Ishikawa (cell line): ENCODE measurements at regions not wholly inside any gene's neighbourhood (a gene's known extent, or its start where the extent isn't known, plus 50 kb on each side); places are given as distances from the start of the nearest gene placed in this dataset.

ENCODE experiments used
- EP300 ChIP-seq: IDR thresholded peaks from 2 replicates; pipeline ENCODE4 v1.6.1; 2012; ENCODE audit warnings: borderline replicate concordance
- MAX ChIP-seq: IDR thresholded peaks from 2 replicates; pipeline ENCODE4 v1.6.1; 2012
- REST ChIP-seq: IDR thresholded peaks from 2 replicates; pipeline ENCODE4 v1.6.1; 2012; ENCODE audit warnings: low read depth, mild to moderate bottlenecking
- TAF1 ChIP-seq: IDR thresholded peaks from 2 replicates; pipeline ENCODE4 v1.6.1; 2012; ENCODE audit warnings: low read depth, mild to moderate bottlenecking
- TCF12 ChIP-seq: IDR thresholded peaks from 2 replicates; pipeline ENCODE4 v1.6.1; 2012; ENCODE audit warnings: low read depth
- YY1 ChIP-seq: IDR thresholded peaks from 2 replicates; pipeline ENCODE4 v1.6.1; 2012; ENCODE audit warnings: low read depth

GRCh38 chr3:182455011-182455410, 338.3 kb upstream of the ATP11B start:
- TF ChIP-seq EP300: no peak
- no peak for TF ChIP-seq REST
- TF ChIP-seq YY1: no peak
- no peak for TF ChIP-seq TAF1
- TF ChIP-seq TCF12: no peak
- TF ChIP-seq MAX: no peak
